Stomach (tissue), 8 donors: ENCODE measurements at regions not wholly inside any gene's neighbourhood (a gene's known extent, or its start where the extent isn't known, plus 50 kb on each side); places are given as distances from the start of the nearest gene placed in this dataset.

Source experiments
- DNase-seq, 2 donors: peaks; one replicate each; pipeline versions ENCODE4 v3.0.0 to v3.0.0-alpha.2; 2013 to 2019
- H3K27ac ChIP-seq, 5 donors: fragments of 200-600 bp in 4 of 5; sonication (generic) in 4 of 5; one replicate each; pipeline ENCODE4 v1.5.1; 2013 to 2019; ENCODE audit warnings: mild to moderate bottlenecking in 1 of 5, moderate library complexity in 1 of 5
- H3K27me3 ChIP-seq, 3 donors: fragments of 200-600 bp; sonication (generic); one replicate each; pipeline ENCODE4 v1.5.1; 2017 to 2019; ENCODE audit warnings: mixed run types in 1 of 3
- H3K36me3 ChIP-seq, 4 donors: fragments of 200-600 bp; sonication (generic); 1 replicate in 3 of 4; 2 replicates in 1 of 4; pipeline ENCODE4 v1.5.1; 2016 to 2019
- H3K4me1 ChIP-seq, 4 donors: fragments of 200-600 bp; sonication (generic); one replicate each; pipeline ENCODE4 v1.5.1; 2016 to 2019
- H3K4me3 ChIP-seq, 4 donors: fragments of 200-600 bp; sonication (generic) in 3 of 4; one replicate each; pipeline ENCODE4 v1.5.1; 2016 to 2019; ENCODE audit warnings: mild to moderate bottlenecking in 1 of 4
- H3K9me3 ChIP-seq, 4 donors: fragments of 200-600 bp; sonication (generic); one replicate each; pipeline ENCODE4 v1.5.1; 2016 to 2019
- CTCF ChIP-seq, 7 experiments: fragments of 450-650 bp in 4 of 7; fragments of 200-600 bp in 3 of 7; sonication (generic) in 3 of 7; IDR thresholded peaks; one replicate each; pipeline ENCODE4 v1.5.1; 2016 to 2019; ENCODE audit warnings: antibody characterized with exemption in 7 of 7, control low read depth in 2 of 7, mild to moderate bottlenecking in 1 of 7
- EP300 ChIP-seq: sonication (generic); formaldehyde crosslinking; IDR thresholded peaks from one replicate; pipeline ENCODE4 v1.6.1; 2017; ENCODE audit warnings: antibody characterized with exemption
- POLR2A ChIP-seq, 4 donors: fragments of 450-650 bp; IDR thresholded peaks; one replicate each; pipeline ENCODE4 v1.6.1; 2016; ENCODE audit warnings: antibody characterized with exemption in 4 of 4, control low read depth in 2 of 4, mild to moderate bottlenecking in 1 of 4, moderate library complexity in 1 of 4
- POLR2AphosphoS5 ChIP-seq, 3 donors: sonication (generic); formaldehyde crosslinking; IDR thresholded peaks; one replicate each; pipeline ENCODE4 v1.6.1; 2016; ENCODE audit warnings: antibody characterized with exemption in 3 of 3
- WGBS, 5 donors: extraction: QIAGEN DNeasy Blood & Tissue Kit in 3 of 5; methylation state at CpG; one replicate each; pipeline versions ENCODE4 v1.1.5 to v1.1.7; 2013 to 2018; 5-methylcytosine and 5-hydroxymethylcytosine counted together
- intact Hi-C: fragments of 100-400 bp; cut with DNase I; formaldehyde crosslinking; loops from one replicate; pipeline ENCODE4 v1.15.1; 2023; ENCODE audit warnings: low total_unique reads
- donor health status: healthy with polysubstance abuse.
- donor health status: Bipolar disorder and iron deficiency.
- donor health status: healthy.

GRCh38 chr14:96627811-96628775 is 125.9 kb downstream of the PAPOLA start:
- no peaks in the 10 kb centered on the region for H3K4me1 ChIP-seq
- H3K27me3 ChIP-seq: peaks cover 0 to 51% (median 0%) of the 10 kb centered on the region in 3 donors
- DNase-seq: no peak
- WGBS, 5 donors: 78 to 87% (median 80%) methylated on average over 10 of the region's 10 CpGs
- H3K27ac ChIP-seq: no peak overlapping the region
- intact Hi-C loops: no loop called here
- H3K9me3 ChIP-seq: peaks cover 0 to 11% (median 5%) of the 10 kb centered on the region in 4 donors
- no peaks in the 10 kb centered on the region for H3K36me3 ChIP-seq
- no peak overlapping the region for H3K4me3 ChIP-seq
- TF ChIP-seq EP300: no peak
- no peak for TF ChIP-seq POLR2A (IDR thresholded peaks at IDR 0.05)
- TF ChIP-seq POLR2AphosphoS5 (IDR thresholded peaks at IDR 0.05): no peak
- TF ChIP-seq CTCF (IDR thresholded peaks at IDR 0.05): no peak

GRCh38 chr14:96629082-96629481 is 126.9 kb downstream of the PAPOLA start:
- H3K4me3 ChIP-seq: no peak overlapping the region
- H3K9me3 ChIP-seq: peaks cover 0 to 11% (median 5%) of the 10 kb centered on the region in 4 donors
- peaks cover 0 to 41% (median 0%) of the 10 kb centered on the region in 3 donors for H3K27me3 ChIP-seq
- H3K27ac ChIP-seq: no peak overlapping the region
- H3K36me3 ChIP-seq: no peaks in the 10 kb centered on the region
- intact Hi-C loops: no loop called here
- WGBS, 5 donors: 85 to 94% (median 86%) methylated on average over 8 to 9 of the region's 9 CpGs
- DNase-seq: no peak
- TF ChIP-seq POLR2AphosphoS5 (IDR thresholded peaks at IDR 0.05) (no peak), POLR2A (IDR thresholded peaks at IDR 0.05) (no peak)
- H3K4me1 ChIP-seq: no peaks in the 10 kb centered on the region

GRCh38 chr14:96629558-96630222 is 127.5 kb downstream of the PAPOLA start:
- DNase-seq: no peak
- peaks cover 0 to 35% (median 0%) of the 10 kb centered on the region in 3 donors for H3K27me3 ChIP-seq
- H3K4me3 ChIP-seq: no peak overlapping the region
- intact Hi-C loops: no loop called here
- H3K9me3 ChIP-seq: peaks cover 0 to 11% (median 5%) of the 10 kb centered on the region in 4 donors
- no peaks in the 10 kb centered on the region for H3K4me1 ChIP-seq
- H3K36me3 ChIP-seq: no peaks in the 10 kb centered on the region
- WGBS, 5 donors: 60 to 85% (median 78%) methylated on average over 4 of the region's 4 CpGs
- TF ChIP-seq EP300 (no peak), POLR2A (IDR thresholded peaks at IDR 0.05) (no peak), CTCF (IDR thresholded peaks at IDR 0.05) (no peak), POLR2AphosphoS5 (IDR thresholded peaks at IDR 0.05) (no peak)
- no peak overlapping the region for H3K27ac ChIP-seq

- 86 to 96% (median 96%) methylated on average over 6 of the region's 6 CpGs for WGBS, 5 donors
Observed at GRCh38 chr14:96630281-96630680, 128.1 kb downstream of the PAPOLA start.

More at GRCh38 chr14:96630281-96630680, 128.1 kb downstream of the PAPOLA start:
- H3K9me3 ChIP-seq: peaks cover 0 to 11% (median 5%) of the 10 kb centered on the region in 4 donors
- intact Hi-C loops: no loop called here
- TF ChIP-seq CTCF (IDR thresholded peaks at IDR 0.05) (no peak), POLR2A (IDR thresholded peaks at IDR 0.05) (no peak), EP300 (no peak), POLR2AphosphoS5 (IDR thresholded peaks at IDR 0.05) (no peak)
- H3K4me1 ChIP-seq: no peaks in the 10 kb centered on the region
- no peak overlapping the region for H3K4me3 ChIP-seq
- no peaks in the 10 kb centered on the region for H3K36me3 ChIP-seq
- DNase-seq: no peak
- peaks cover 0 to 29% (median 0%) of the 10 kb centered on the region in 3 donors for H3K27me3 ChIP-seq
- no peak overlapping the region for H3K27ac ChIP-seq
